PFSK-1 (cell line): ENCODE measurements at regions not wholly inside any gene's neighbourhood (a gene's known extent, or its start where the extent isn't known, plus 50 kb on each side); places are given as distances from the start of the nearest gene placed in this dataset.

Experiments
- POLR2AphosphoS5 ChIP-seq: IDR thresholded peaks from 2 replicates; pipeline ENCODE4 v1.6.1; 2012; ENCODE audit warnings: low read depth, mild to moderate bottlenecking, control low read depth, low read length, moderate library complexity
- TAF1 ChIP-seq: IDR thresholded peaks from 2 replicates; pipeline ENCODE4 v1.6.1; 2012; ENCODE audit warnings: low read length, control low read depth, borderline replicate concordance; ENCODE audit not compliant: insufficient read depth

GRCh38 chr5:1747079-1747802 is 52.4 kb downstream of the MRPL36 start:
- TF ChIP-seq POLR2AphosphoS5 (no peak), TAF1 (no peak)
